HG02938 (cell line): ENCODE measurements at regions not wholly inside any gene's neighbourhood (a gene's known extent, or its start where the extent isn't known, plus 50 kb on each side); places are given as distances from the start of the nearest gene placed in this dataset.

Experiments
- ATAC-seq: cut with Tn5 transposase; IDR thresholded peaks from one replicate; pipeline ENCODE4 v1.9.1; 2021; ENCODE audit warnings: mild to moderate bottlenecking, moderate library complexity; ENCODE audit not compliant: unreplicated experiment

DNA sequence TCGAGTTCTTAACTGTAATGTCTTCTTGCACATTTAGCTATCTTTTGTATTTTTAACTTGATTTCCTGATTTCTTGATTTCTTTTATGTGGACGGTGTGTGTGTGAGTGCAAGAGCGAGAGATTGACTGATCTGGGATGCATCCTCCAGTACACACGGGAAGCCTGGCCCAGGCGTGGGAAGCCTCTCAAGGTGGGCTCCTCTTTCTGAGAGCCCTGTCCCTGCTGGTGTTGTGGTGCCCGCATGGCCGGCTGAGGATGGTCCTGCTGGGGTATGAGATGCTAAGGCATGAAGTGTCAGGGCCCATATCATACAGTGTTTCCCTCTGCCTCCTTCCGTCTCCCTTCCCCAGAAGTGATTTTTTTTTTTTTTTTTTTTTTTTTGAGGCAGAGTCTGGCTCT, 130.8 kb upstream of the TCERG1L start:
- no peak for ATAC-seq

DNA sequence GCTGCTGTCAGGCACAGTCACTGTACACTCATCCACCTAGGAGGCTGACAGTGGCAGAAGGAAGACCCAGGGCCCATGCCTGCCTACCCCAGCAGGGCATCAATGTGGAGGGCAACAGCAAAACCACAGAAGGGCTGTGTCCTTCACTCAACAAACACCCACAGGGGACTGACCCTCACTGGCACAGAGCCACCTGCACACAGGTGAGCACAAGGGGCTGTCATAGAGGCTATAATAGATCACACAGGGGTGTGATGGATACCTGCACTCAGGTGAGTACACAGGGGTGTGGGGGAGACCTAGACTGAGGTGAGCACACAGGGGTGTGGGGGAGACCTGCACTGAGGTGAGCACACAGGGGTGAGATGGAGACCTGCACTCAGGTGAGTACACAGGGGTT, 132.8 kb upstream of the TCERG1L start:
- no peak for ATAC-seq

DNA sequence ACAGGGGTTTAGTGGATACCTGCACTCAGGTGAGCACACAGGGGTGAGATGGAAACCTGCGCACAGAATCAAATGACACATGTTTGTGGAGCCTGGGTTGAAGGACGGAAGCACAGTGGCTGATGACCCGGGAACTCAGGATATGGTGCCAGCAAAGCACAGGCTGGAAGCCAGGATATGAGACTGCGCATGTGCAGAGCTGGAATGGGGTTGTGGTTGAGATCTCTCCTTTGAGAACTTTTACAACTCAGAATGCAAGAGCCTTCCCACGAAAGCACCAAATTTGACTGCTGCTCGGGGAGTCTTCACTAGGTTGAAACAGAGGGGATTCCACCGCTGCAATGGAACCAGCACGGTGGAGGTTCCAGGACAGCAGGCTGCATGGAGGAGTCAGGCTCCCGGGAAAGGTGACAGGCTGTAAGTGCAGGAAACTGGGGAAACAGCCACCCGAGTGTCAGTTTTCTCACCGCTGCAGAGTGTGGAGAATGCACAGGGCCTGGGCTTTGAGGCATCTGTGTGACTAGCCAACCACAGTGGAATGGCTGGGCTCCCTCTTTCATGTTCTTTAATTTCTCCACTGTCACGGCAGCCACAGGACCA, 133.4 kb upstream of the TCERG1L start:
- no peak for ATAC-seq

DNA sequence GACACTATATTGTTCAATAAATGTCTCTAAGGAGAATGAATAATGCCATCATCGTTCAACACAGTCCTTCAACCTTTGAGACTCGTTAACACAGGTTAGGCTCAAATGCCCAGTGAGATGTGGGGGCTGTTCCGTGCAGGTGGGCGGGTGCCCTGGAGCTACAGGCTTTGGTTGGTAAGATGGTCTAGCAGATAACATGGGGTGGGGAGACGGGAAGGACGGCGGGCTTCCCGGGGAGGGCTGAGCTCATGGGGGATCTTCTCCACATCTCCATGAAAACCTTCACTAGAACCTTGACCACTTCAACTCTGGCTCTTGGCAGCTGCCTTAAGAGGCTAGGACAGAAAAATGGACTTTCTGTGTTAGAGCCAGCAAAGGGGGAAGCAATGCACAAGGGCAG, 134.1 kb upstream of the TCERG1L start:
- no peak for ATAC-seq

DNA sequence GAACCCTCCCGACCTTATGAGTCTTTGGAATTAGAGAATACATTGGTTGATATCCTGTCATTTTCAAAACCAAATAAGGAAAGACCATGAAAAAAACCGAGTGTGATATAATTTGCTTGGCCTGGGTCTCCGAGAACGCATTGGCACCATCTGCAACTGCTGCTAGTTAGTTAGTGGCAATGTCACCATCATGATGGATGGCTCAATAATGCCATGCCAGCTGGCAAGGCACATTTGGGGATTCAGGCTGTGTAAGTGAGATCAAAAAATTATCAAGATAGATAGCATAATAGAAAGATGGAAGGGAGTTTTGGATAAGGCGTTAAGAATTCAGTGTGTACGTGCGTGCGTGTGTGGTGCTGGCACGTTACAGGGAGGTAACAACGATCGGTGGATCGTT, 134.7 kb upstream of the TCERG1L start:
- ATAC-seq = no peak

DNA sequence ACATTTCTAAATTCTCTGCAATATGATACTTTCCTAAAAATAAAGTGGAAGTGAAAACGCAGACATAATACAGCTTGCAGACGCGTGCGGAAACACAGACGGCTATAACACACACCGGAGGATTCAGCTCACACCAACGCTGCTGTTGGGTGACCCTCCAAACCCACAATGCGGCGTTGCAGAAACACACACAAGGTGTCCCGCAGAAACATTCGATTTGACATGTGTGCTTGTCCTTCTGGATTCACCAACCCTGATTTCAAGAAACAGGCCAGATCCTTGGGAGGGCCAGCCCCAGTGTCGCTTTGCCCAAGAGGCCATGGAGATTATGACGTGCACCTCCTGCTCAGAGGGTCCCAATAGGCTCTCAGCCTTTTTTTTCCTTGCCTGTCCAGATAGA, 136.7 kb upstream of the TCERG1L start:
- ATAC-seq = no peak

DNA sequence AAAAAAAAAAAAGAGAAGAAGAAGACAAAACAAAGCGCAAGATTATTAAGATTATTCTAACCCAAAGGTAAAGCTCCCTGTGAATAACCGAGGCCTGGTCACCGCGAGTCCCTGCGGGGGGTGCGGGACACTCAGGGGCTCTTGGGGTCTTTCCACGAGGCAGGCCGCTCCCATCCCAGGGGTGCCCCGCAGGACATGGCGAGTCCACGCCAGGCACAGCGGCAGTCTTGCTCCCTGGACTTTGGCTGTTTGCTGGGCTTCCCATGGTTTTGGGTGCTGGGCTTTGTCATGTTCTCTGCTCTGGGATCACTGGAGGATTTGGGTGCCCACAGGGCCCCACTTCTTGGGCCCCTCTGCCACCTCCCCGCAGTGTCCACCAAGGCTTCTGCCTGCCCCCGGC, 137.4 kb upstream of the TCERG1L start:
- ATAC-seq = no peak

DNA sequence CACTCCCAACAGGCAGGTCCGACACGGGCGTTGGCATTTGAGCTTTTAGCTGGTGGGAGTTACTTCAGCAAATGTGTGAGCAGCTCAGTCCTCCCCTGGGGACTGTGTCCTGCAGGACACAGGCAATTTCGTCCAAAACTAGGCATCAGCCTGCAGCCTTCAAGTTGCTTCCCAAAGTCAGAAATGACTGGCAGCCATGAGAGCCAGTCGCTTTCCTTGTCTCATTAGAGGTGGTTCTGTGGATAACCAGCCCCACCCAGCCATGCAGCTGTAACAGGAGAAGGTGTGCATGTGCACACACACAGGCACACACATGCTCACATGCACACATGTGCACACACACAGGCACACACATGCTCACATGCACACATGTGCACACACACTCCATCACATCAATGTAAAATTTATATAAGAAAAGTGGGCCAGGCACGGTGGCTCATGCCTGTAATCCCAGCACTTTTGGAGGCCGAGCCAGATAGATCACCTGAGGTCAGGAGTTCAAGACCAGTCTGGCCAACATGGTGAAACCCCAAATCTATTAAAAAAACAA, 138.8 kb upstream of the TCERG1L start:
- ATAC-seq = no peak

DNA sequence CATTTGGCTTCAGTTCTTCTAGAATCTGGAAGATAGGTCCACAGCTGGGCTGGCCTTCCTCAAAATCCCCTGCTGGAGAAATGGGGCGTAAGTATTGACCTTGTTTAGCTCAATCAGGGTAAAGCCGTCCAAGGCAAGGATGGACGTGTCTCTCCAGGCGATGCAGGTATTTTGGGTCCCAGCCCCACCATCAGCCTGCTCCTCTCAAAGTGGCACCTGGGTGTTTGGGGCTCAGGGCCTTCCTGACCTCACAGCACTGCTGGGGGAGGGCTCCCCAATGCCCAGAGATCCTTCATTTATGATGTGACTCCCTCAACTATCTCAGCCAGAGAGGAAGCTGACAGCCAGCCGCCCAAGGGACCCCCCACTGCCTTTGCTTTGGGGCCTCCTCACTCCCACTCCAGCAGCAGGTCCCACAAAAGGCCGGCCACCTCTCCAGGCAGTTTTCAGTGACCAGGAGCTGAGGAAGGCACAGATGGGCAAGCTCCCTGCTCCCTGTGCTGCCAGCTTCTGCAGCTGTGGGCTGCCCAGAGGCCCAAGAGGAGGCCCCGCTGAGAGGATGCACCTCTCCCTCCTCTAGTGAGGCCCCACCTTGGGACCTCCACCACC, 140.0 kb upstream of the TCERG1L start:
- ATAC-seq = no peak

DNA sequence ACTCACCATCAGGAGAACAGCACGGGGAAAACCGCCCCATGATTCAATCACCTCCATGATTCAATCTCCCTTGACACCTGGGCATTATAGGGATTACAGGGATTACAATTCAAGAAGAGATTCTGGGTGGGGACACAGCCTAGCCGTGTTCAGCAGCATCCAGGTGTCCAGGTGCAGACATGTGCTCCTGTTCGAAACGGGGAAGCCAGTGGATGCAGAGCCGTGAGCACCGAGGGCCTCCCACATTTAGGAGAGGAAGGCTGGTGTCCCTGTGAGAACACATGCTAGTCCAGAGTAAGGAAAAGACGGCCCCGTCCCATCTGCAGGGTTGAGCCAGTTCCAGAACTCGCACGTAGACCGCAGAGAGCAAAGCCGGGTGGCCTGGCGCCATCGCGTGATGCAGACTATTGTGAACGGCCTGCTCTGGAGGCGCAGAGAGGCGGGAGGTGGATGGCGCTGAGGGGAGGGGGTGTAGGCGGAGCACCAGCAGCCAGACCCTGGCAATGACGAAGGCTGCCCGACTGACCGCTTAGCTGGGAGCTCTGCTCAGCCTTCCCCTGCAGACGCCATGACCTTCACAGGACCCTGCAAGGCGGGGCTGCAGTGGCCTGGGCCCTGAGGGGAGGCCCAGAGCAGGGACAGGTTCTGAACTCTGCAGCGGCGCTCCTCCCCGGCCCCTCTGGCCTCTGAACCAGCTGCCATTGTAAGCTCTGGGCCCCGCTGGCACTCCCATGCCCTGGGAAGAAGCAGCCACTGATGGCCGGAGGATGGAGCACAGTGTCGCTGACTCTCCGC, 141.6 kb upstream of the TCERG1L start:
- no peak for ATAC-seq

DNA sequence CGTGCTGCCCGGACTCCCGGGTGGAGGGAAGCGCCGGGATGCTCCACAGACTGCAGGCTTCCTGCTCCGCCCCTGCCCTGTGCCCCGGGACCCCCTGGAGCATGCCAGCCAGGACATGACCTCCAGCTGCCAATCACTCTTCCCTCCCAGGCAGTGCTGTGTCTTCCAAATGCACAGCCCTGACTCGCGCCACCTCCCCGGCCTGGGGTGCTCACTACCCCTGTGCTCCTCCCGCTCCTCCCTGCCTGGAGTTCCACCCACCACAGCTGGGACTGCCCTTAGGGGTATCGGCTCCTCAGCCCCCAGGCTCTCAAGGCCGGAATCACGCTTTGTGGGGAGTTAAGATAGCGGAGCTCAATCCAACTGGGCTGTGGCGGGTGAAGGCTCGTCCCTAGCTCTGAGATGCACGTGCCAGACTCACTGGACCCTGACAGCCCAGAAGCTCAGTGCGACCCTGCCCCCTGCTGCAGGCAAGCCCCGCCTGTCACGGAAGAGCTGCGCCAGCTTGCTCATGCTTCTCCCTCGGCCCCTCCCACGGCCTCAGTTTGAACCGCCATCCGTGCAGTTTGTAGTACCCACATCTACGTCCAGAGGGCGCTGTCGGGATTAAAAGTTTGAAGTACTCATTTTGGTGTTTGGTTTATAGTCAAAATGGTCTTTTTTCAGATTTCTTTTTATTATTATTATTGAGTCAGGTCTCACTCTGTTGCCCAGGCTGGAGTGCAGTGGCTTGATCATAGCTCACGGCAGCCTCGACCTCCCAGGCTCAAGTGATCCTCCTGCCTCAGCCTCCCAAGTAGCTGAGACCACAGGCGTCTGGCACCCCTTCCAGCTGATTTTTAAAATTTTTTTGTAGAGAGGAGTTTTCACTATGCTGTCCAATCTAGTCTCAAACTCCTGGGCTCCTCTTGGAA, 142.5 kb upstream of the TCERG1L start:
- peak; percentile 52 for ATAC-seq

DNA sequence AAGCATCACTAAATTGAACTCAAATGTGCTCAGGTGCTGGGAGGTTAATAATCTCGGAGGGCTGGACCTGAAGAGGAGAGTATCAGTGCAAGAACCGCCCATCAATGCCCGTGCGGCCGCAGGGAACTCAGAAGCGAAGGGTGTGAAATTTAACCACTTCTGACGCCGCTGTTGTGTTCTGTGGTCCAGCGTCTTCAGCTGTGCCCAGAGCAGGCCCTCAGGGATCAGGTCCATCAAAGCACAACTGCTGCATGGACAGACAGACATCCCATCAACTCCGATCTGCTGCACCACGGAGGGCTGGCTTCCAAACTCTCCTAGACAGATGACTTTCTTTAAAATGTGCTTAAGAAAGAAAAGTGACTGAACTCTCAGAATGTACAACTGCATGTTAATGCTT, 144.9 kb upstream of the TCERG1L start:
- no peak for ATAC-seq

DNA sequence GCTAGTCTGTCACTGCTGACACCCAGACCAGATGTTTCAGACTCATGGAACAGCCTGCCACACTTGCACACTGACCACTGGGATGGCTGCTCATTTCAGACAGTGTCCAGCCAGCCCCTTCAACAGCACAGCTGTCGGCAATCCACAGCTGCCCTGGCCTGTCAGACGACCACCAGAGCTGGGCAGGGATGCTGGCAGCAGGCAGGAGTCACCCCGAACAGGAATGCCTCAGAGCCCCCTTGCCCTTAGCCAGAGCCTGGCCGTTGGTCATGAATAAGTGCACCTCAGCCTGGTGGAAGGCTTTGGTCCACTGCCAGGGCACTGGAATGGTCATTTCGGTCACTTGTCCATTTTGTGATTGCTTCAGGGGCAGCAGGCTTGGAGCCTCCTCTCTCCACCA, 149.6 kb upstream of the TCERG1L start:
- no peak for ATAC-seq

DNA sequence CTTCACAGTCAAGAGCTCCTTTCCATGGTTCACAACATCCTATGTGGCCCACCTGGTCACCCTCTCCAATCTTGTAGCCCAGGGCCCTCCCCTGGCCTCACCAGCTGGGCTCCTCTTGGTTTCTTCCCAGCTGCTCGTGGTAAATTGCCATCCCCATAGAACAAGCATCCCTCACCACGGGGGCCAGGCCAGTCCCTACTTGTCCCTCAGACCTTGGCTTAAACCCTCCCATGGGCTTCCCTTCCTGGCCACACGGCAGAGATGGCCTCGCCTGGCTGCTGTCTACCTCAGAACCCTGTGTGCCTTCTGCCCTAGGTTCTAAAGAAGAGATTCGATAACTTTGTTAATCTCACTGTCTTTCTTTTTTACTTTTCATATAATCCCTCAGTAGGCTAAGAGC, 153.3 kb upstream of the TCERG1L start:
- no peak for ATAC-seq

DNA sequence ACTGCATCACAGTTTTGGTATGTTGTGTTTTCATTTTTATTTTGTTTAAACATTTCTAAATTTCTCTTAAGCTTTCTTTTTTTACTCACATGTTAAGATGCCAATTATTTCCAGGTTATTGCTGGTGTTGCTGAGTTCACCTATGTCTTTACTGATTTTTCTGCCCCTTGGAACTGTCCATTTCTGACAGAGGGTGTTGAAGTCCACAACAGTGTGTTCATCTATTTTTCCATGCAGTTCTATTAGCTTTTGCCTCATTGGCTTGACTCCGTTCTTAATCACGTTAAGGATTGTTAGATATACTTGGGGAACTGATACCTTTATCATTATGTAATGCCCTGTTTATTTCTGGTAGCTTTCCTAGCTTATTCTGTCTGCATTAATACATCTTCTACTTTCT, 158.0 kb upstream of the TCERG1L start:
- no peak for ATAC-seq

DNA sequence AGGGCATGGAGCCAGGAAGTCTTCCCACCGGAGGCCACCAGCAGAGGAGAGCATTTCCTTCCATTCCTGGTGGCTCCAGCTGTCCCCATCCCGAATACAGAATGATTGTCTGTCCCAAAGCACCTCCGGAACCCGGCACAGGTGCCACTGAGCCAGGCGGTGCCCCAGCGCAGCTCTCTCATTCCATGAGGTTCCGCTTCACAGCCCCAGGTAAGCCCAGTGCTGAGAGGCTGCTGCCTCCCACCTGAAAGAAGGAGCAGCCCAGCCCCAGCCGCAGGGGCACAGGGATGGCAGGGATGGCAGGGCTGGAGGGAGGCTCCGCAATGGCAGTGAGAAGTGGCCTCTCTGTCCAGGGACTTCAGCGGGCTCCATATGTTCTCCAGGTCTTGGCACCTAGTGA, 162.1 kb upstream of the TCERG1L start:
- ATAC-seq = no peak

DNA sequence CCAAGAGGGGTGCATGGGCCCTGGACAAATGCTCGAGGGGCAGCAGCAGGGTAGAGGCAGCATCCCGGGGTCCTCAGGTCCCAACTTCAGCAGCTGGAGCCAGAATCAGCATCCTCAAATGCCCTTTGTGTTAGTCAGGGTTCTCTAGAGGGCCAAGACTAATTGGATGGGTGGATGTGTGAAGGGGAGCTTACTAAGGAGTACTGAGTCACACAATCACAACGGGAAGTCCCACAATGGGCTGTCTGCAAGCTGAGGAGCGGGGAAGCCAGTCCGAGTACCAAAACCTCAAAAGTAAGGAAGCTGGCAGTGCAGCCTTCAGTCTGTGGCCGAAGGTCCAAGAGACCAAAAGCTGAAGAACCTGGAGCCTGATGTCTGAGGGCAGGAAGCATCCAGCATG, 162.9 kb upstream of the TCERG1L start:
- no peak for ATAC-seq

DNA sequence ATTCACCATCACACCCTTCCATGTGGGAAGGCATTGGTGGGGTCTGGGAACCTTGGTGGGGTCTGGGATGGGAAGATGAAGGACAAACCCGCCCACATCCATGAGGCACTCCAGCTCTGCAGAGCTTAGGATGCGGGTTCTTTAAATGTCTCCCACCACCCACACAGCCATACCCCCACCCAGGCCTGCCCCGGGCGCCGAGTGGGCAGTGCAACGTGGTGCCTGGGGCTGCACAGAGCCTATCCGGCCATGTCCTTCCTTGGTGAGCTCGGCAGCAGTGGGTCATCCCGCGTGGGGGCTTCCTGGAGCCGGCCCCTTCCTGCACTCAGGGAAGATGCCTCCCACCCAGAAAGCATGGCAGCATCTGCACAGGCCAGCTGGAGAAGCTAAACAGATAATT, 163.5 kb upstream of the TCERG1L start:
- ATAC-seq = no peak

DNA sequence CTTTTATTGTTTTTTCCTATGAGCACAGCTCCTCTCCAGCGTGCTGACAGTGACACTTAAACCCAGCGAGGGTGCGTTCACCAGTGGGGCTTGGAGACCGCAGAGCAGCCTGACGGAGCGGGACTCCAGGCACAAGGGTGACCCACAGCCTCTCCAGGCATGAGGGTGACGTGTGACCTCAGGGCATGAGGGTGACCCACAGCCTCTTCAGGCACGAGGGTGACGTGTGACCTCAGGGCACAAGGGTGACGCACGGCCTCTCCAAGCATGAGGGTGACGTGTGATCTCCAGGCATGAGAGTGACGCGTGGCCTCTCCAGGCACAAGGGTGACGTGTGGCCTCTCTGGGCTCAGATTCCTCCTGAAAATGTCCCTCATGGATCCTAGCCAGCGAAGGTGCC, 164.3 kb upstream of the TCERG1L start:
- no peak for ATAC-seq

DNA sequence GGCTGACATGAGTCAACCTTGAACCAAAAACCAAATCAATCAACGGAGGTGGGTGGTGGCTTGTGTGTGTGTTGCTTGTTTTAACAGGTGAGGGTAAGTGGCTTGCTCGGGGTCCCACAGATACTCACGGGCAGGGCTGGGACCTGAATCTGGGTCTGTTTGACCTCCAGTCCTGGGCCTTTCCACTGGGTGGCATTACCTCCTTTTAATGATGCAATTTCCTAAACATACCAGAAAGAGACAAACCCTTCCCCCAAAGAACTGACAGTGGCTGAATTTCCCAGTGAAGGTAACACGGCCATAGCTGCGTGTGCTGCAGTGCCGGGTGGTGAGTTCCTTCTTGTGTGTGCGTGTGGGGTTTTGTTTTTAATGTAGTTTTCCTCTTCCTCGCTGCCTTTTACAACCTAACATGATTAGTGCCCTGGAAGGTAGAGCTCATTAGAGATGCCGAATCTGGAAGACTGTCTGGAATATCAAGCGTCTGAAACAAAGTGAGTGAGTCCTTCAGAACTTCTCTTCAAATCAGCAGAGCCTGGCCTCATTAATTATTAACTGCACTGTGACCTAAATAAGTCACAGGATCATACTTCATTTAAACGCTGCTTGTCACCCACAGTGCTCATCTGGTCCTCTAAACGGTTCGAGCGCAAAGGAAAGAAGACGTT, 166.1 kb upstream of the TCERG1L start:
- ATAC-seq = no peak
